ENCODE measurements at regions not wholly inside any gene's neighbourhood (a gene's known extent, or its start where the extent isn't known, plus 50 kb on each side); places are given as distances from the start of the nearest gene placed in this dataset.
"Not testable (repeated sequence)": the region's sequence is repeated elsewhere in the genome, so short reads cannot be mapped to it uniquely, and the experiment has no call there.

DNA sequence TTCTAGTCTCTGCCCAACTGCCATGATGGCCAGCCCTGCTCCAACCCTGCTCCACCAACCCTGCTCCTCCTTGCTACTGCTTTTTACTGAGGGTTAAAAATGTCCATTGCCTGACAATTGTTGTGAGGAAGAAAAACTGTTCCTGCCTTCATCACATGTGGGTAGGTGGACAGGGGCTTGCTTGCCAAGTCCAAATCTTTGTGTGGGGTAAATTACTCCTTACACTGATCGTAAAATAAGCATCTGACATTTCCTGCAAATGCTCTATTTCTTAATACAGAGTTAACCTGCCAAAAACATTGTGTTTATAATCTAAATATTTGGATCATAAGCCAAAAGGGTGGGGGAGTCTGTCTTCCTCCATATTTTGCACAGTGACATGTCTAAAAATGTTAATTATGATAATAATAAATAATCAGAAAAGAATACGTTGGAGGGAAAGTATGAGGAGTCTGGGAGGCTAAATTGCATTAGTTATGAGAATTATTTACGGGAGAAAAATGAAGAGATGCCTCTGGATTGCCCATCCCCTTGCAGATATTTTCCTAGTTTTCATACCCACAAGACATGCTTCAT, 242.5 kb upstream of the TBL1XR1 start:
- DNase-seq, result no peak

DNA sequence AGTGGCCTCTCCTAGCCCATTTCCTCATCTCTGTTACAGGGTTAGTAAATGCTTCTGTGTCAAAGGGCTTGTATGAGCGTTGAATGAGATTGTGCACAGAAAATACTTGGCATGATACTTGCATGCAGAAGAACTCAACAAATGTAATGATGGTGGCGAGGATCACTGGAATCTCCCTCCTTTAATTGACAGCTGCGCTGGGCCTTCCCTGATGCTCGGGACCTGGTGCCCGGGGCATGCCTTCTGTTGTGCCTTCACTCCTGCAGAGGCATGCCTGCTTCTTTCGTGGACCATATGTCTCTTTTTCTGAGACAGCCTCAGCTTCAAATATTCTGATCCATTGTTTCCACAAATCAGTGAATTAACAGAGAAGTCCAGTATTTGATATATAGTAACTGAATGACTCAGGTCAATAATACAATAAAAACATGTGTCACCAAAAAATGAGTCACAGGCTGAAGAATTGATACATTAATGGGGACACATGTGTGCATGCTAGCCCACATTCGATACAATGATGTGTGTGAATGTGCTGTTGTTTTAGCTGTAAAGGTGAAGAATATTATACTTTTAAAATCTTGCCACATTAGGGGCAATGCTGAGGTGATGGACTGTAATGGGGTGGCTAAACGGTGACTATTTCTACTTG, 243.3 kb upstream of the TBL1XR1 start:
- no peak for DNase-seq

DNA sequence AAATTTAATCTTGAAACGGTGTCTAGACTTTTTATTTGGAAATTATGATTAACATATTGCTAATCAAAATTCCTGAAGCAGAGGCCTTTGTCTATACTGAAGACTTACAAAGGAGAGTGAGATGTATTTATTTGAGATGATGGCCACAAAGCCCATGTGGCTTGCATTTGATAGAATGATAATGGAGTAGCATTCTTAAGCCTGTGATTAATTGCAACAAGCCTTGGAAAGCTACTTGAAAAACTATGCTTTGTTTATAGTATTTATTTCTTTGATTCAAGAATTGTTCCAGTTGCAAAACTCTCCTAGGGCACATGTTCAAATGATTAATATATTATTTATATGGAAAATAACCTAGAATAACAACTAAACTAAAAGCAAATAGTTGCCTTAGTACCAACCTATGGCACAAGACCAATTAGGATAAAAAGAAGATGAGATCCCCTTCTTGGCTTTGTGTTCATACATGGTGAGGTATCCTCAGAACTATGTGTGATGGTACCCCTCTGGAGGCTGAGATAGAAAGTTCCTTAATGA, 244.1 kb upstream of the TBL1XR1 start:
- no peak for DNase-seq

DNA sequence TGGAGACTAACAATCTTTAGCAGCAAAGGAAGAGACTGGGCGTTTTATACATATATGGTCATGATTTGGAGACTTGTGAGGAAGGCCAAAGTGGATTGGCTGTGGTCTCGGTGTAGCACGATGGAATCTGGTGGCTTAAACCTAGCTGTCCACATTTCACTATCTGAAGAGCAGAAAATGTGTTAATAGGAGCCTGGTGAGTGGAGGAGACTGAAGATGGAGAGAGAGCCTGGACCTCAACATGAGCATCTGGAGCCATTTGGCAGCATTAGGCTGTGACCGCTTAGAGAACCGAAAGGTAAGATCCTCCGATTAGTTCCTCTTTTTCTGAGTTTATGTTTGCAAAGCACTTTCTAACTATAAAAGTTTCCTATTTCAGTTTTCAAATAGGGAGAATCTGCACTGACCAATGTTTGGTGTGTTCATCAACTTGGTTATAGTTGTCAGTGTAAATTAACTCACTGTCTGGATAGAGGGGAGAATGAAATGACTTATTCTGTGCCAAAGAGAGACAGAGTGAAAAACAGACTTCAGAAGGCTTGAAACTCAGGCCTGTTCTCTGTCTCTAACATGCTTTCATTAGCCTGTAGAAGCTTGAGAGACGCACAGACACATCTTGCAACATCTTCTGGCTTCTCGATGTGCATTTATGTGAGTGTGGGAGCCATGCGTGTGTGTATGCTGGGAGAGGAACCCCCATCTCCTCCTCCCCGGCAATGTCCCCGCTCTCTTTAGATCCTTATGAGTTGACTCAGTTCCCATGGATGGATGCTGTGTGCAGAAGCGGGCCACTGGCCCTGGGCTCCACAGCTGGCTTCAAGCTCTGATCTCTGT, 244.7 kb upstream of the TBL1XR1 start:
- DNase-seq, result no peak

DNA sequence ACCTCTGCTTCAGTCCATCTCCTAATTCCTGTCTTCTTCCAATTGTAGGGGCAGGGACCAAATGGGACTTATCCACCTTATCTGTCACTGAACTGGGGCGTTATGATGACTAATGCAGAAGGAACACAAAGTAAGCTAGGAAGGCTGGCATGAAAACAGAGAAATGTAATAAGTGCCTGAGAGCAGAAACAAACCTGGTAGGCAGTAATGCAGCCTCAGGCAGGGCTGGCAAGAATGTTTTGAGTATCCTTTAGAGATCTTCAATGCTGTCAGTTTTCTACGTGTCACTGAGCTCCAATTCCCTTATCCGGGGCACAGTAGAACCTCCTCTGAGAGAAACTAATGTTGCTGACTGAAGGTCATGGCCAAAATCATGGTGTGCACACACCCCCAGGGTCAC, 246.2 kb upstream of the TBL1XR1 start:
- DNase-seq, result no peak

DNA sequence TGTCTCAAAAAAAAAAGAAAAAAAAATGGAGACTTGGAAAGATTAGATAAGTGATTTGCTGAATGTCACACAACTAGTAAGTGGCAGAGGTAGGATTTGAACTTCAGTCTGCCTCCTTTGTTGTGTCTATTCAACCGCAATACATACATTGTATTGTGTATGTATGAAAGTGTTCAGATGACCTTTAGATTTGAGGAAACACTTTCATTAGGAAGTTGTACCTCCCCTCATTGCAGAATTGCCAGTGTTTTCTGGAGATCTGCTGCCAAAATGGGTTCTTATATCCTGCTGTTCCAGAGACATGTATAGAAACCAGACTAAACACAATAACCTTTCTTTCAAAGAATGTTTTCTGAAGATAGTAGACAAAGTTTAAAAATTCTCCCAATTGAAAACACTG, 247.4 kb upstream of the TBL1XR1 start:
- DNase-seq, result no peak

DNA sequence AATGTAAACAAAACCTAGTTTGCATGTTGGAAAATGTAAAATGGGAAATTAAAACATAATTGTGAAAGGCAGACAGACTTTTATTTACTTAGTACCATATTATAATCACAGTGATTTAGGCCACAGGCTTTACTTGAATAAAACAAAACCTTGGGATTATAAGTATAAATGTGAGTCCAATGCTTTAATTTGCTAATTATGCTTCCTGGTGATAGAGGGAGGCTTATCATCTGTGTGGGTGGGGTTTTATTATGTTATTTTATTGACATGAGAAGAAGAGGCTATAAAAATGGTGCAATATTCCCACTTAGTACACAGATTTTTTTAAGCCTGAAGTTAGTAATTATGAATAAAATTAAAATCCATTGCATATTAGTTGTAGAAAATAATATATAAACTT, 248.3 kb upstream of the TBL1XR1 start:
- no peak for DNase-seq

DNA sequence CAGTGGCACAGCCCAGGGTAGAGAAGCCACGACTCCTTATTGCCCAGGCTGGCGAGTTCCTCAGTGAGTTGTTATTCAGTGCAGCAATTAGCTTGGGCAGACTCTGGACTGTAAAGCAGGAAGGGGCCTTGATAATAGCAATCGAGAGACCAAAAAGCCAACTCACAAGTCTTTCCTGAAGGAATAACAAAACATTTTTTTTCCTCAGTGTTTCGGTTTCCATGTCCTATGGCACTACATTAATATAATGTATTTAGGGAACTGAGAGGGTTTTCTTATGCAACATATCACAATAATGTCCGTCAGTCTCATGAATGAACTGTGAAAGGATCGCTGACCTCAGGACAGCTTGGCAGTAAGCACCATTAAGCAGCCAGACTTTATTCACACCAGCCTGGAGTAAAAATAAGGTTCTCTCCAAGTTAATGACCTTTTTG, 248.9 kb upstream of the TBL1XR1 start:
- no peak for DNase-seq

DNA sequence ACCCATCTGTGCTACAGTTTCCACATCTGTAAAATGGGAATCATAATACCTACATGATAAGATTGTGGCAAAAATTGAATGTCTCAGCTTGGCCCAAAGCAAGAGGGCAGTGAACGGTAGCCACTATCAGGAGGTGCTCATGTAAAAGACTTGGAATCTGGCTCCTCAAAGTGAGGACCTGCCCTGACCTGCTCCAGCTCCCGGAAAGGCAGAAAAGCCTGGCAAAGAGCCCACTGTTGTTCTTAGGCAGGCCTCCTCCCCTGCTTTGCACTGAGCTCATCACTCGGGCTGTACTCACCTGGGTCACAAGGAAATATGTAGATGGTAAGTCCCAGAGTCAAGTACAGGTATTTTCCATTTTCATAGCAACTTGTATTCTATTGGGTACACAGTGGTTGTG, 250.7 kb upstream of the TBL1XR1 start:
- no peak for DNase-seq

DNA sequence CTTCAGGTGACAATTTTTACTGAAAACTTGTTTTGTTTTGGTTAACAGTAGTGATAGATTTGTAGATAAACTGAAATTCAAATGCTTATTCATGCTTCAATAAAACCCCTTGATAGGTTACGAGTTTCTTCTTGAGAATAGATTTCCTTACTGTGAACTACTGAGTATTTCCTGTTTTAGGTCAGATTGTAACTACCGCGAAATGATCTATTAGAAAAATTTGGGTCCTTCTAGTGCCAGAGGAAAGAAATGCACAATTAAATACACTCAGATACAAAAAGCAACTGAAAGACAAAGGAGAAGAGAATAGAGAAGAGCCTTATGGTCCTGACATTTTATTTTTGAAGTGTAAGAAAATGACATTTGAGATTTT, 251.7 kb upstream of the TBL1XR1 start:
- DNase-seq, result no peak

DNA sequence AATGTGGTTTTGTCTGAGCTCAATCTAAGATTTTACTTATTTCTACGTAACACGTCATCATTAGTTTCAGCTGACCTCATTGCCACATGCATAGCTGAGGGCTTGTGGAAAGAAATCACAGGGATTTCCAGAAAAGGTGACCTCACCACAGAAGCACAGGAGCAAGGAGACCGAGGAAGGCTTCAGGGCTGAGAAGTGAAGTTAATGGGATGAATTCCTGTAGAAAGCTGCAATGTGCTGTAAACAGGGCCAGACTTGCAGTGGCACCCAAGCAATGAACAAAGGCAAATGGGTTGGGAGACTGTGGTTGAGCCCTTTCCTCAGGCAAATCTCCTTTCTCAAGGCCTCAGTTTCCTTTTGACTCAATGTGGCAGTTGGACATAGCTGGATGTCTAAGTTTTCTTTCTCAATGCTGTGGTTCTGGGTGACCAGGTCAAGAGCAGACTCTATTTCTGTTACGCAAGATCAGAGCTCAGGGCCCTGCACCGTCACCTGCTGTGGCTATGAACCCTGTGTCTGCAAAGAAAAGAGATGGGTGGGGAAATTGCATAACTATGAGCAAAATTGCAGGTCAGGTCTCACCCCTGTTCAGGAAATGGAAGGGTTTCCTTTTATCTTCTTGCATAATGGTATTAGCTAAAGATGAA, 252.2 kb upstream of the TBL1XR1 start:
- no peak for DNase-seq

DNA sequence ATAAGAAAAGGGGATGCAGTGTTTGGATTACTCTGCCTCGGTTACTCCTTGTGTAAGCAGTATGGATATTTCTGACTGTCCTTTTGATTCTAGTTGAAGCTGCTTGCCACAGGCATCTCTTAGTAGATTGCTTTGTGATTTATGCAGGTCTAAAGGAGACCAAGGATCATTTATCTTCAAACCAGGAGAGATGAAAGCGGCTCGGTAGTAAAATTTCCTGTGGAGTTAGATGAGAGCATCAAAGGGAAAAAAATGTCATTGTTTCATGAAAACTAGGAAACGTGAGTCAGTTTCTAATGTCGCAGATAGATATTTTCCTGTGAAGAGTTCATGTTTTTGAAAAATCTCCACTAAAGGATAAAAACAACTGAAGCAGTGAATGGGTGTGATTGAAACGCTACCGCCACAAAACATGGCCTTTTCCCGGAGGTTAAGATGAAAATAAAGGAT, 254.0 kb upstream of the TBL1XR1 start:
- DNase-seq, result no peak

DNA sequence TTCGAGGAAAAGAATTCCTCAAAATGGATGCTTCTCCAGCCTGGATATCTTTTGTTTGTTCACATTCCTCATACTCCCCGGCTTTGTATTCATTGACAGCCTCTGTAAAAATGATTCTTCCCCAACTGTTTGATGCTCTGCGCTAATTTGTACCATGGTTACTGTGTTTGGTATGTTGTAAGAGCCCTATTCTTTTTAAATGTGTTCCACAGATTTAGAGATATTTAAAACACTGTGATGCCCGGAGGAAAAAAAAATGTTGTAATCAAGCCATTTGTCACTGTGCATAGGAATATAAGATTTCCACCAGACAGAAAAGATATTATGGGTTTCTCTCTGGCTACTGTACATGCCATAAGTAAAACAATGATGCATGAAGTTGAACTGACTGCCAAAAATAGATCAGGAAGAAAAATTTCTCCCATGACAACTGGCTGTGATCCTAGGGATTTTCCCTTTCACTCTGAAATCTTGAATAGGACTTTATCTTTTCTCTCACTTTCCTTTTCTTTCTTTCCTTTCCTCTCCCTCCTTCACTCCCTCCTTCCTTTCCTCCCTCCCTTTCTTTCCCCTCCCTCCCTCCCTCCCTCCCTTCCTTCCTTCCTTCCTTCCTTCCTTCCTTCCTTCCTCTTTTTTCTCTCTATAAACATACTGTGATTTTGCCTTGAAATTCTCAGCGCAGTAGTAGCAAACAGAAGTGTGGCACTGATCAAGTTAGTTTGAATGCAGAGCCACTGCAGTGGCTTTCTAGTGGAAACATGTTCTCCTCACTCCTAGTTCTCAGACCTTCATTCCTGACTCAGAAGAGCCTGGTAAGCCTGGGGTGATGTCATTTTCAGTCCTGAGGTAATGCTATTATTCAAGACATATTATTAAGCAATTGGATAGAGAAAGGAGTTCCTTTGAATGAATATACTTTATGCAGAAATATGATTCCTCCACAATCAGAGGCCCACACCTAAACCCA, 254.9 kb upstream of the TBL1XR1 start:
- DNase-seq, result no peak

DNA sequence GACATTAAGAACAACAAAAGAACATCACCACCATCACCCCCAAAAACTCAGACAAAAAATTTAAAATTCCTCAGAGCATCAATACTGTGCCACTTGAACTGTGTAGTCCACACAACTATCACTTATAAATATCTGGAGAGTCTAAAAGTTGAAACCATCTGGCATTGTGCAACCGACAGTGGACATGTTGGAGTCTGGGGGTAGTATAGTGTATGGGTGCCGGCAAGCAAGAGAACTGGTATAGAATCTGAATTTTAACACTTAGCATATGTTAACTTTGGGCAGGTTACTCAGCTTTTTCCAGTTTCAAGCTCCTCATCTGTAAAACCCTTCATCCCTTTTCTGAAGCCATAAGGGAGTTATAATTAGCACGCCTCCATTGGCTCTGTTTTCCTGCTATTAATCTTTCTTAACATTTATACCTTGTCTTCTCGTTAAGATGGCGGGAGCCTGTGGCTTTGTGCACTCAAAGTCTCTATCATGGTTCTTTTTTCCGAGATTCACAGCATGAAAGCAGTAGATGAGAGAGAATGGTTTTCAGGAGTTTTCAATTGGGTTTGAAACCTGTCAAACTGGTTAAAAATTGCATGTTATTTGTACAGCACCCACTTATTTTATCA, 255.7 kb upstream of the TBL1XR1 start:
- no peak for DNase-seq

DNA sequence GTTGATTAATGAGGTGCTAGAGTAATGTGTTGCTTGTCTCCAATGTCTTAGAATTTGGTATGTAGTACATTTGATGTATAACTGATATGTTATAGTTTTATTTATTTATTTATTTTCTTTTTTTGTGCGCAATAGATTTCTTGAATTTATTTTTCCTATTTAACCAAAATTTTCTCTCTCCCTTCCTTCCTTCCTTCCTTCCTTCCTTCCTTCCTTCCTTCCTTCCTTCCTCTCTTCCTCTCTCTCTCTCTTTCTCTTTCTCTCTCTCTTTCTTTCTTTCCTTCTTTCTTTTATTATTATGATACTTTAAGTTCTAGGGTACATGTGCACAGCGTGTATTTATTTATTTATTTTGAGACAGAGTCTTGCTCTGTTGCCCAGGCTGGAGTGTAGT, 256.2 kb upstream of the TBL1XR1 start:
- DNase-seq, result no peak

DNA sequence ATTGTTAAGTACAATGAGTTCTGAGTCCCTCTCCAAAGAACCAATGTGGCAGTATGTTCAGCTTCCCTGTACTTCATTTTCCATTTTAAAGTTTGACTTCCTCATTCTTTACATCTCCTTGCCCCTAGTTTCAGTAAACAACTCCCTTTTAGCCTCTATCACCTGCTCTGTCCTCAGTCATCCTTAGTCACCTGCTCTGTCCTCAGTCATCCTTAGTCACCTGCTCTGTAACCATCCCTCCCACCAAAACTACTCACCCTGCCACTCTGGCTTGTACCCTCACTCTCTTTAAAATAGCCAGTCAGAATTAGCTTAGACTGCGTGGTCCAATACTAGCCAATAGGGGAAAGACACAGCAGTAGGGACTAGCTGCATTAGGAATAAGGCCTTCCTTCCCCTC, 259.9 kb upstream of the TBL1XR1 start:
- DNase-seq, result not testable (repeated sequence)

DNA sequence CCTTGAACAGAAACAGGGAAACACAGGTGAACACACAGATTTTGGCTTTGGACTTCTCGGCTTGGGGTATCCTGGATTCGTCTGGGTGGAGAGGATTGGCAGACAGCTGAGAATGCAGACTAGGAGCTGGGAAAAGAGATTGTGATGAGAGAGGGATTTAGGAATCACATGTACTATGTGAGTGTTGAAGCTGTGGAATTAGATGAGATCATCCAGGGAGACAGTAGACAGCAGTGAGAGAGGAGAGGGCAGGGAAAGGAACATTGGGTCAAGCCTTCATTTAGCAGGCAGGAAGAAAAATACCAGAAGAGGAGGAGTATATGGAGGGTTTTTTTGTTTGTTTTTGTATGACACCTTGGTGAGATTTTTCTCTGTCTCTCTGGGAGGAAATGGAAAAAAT, 262.1 kb upstream of the TBL1XR1 start:
- DNase-seq, result no peak

DNA sequence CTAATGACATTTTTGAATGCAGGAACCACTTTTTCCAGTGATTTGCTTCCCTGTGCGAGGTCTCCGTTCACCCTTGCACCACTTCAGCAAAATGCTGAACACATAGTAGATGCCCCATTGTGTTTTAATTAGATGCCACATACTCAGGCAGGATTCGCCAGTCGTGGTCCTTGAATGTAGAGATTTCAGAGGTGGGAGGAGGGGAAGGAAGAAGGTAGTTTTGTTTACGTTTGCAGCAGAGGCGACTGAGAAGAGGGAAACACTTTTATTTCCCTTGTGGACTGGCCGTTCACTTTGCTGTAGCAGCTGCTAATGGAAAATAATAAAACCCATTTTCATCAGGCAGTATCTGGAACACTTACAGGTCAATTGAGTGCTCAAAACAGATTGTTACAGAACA, 262.8 kb upstream of the TBL1XR1 start:
- DNase-seq, result no peak

DNA sequence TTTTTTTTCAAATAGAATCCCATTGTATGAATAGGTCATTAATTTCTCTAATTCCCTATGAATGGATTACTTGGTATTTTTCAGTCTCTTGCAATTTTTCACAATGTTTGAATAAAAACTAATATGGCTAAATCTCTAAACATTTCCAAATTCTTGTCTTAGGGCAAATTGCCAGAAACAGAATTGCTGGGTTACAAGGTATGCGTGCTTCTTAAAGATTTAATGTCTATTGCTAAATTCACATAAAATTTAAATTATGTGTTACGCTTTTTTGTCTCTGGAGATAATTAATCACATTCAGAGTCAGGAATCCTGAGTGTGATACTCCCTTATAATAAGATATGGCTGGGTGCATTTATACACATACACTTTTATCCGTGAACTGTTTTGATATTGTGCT, 264.5 kb upstream of the TBL1XR1 start:
- DNase-seq, result no peak

DNA sequence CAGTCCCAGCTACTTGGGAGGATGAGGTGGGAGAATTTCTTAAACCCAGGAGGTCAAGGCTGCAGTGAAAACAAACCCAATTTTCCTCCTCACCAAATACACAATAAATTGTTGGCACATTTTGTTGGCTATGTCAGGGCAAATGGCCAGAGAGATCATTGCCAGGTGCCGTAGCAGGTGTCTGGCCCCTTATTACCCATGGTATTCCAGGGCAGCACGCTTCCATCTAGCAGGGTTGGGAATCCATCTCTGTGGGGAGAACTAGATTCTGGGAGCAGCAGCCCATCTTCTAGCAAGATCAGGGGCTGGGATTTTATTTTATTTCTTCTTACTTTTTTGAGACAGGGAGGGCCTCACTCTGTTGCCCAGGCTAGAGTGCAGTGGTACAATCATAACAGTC, 266.1 kb upstream of the TBL1XR1 start:
- not testable (repeated sequence) for DNase-seq

DNA sequence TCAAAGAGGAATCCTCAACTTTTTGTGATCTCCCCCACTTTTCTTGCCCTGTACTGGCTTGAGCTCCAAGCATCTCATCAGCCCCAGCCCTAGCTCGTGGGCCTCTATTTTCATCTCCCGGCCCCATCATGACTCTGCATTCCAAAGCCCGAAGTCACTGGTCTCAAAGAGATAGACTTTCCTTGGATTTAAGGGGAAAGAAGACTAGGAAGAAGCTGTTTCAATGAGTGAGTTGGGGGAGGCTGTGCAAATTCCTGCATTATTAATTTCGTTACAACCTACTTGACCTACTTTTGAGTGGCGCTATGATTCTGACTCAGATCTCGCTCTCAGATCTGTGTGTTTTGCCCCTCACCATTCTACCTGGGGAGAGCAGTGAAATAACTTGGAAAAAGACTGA, 266.6 kb upstream of the TBL1XR1 start:
- no peak for DNase-seq

Data from NCI-H1092 (cell line).